HUES64 (cell line): ENCODE measurements at regions not wholly inside any gene's neighbourhood (a gene's known extent, or its start where the extent isn't known, plus 50 kb on each side); places are given as distances from the start of the nearest gene placed in this dataset.

Source experiments
- H3K27ac ChIP-seq: 2 replicates; pipeline ENCODE4 v1.7.0; 2013; ENCODE audit warnings: low read depth, low read length, inconsistent platforms
- H3K27me3 ChIP-seq: 2 replicates; pipeline ENCODE4 v1.6.1; 2013; ENCODE audit warnings: mild to moderate bottlenecking, low read length; ENCODE audit not compliant: insufficient read depth
- H3K36me3 ChIP-seq: 2 replicates; pipeline ENCODE4 v1.6.1; 2013; ENCODE audit warnings: mild to moderate bottlenecking, low read length; ENCODE audit not compliant: insufficient read depth
- H3K4me1 ChIP-seq: 2 replicates; pipeline ENCODE4 v1.6.1; 2013; ENCODE audit warnings: mild to moderate bottlenecking, low read length, moderate library complexity; ENCODE audit not compliant: insufficient read depth
- H3K4me3 ChIP-seq: 2 replicates; pipeline ENCODE4 v1.5.1; 2013; ENCODE audit warnings: mild to moderate bottlenecking, low read length, moderate library complexity
- H3K9ac ChIP-seq: 2 replicates; pipeline ENCODE4 v1.6.1; 2013; ENCODE audit warnings: mild to moderate bottlenecking, low read depth, low read length
- H3K9me3 ChIP-seq: 2 replicates; pipeline ENCODE4 v1.6.1; 2013; ENCODE audit warnings: low read depth, low read length; ENCODE audit not compliant: insufficient read depth
- WGBS: fragments of 150-250, 120-280 bp; methylation state at CpG from one replicate; pipeline ENCODE4 v1.1.7; 2013; ENCODE audit warnings: missing lambda C conversion rate; 5-methylcytosine and 5-hydroxymethylcytosine counted together

DNA sequence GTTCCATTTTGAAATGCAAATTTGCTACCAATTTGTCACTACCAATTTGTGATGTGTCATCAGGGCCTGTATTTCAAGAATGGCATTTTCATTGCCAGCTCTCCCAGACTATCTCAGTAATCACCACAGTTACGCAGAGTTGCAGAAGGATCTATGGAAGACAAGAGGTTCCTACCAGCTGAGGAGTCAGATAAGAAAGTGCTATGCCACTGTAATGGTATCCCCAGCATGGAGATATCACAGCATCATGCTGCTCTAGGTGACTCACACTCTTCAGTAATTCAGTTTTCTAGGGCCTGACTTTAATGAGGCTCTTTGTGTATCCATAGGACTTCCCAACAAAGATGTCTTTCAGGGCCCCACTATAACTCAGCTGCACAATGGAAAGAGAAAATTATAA lies 490.3 kb downstream of the ARHGEF28 start:
- Histone ChIP-seq H3K27ac (no peak overlapping the region), H3K9me3 (no peaks in the 10 kb centered on the region)

DNA sequence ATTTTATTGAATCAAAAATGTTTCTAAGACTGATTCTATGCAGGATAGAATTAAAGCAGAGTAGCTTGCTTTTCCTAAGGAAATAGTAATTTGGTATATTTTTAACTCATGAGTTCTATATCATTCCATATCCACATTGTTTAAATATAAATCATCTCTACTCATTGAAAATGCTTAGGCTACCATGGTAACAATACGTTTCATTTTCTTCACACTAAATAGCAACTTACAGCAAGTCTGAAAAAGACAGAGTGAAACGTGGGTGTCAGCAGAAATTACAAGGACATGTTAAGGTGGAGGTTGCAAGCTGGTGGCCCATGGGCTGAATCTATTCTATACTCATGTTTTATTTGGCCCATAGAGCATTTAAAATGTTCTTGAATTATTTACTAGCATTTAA lies 487.9 kb downstream of the ARHGEF28 start:
- H3K4me1 ChIP-seq, result no peaks in the 10 kb centered on the region
- no peaks in the 10 kb centered on the region for H3K36me3 ChIP-seq
- 100% methylated on average over 1 of the region's 2 CpGs for WGBS
- H3K27me3 ChIP-seq, result no peaks in the 10 kb centered on the region
- no peaks in the 10 kb centered on the region for H3K9me3 ChIP-seq
- H3K27ac ChIP-seq, result no peak overlapping the region
- no peak overlapping the region for H3K9ac ChIP-seq
- no peak overlapping the region for H3K4me3 ChIP-seq

More for the DNA sequence above, 490.3 kb downstream of the ARHGEF28 start:
- Histone ChIP-seq H3K4me3 (no peak overlapping the region), H3K27me3 (no peaks in the 10 kb centered on the region), H3K36me3 (no peaks in the 10 kb centered on the region), H3K9ac (no peak overlapping the region), H3K4me1 (no peaks in the 10 kb centered on the region)
- WGBS, result 100% methylated on average over 1 of the region's 1 CpG

GRCh38 chr5:74113196-74113540 lies 487.2 kb downstream of the ARHGEF28 start:
- H3K9ac ChIP-seq, result no peak overlapping the region
- no peaks in the 10 kb centered on the region for H3K36me3 ChIP-seq
- no peaks in the 10 kb centered on the region for H3K27me3 ChIP-seq
- no peak overlapping the region for H3K4me3 ChIP-seq
- WGBS, result 100% methylated on average over 1 of the region's 1 CpG
- no peak overlapping the region for H3K27ac ChIP-seq
- H3K9me3 ChIP-seq, result no peaks in the 10 kb centered on the region
- no peaks in the 10 kb centered on the region for H3K4me1 ChIP-seq

- 95% methylated on average over 3 of the region's 3 CpGs for WGBS
- H3K4me3 ChIP-seq, result no peak overlapping the region
- H3K27me3 ChIP-seq, result no peaks in the 10 kb centered on the region
- H3K36me3 ChIP-seq, result no peaks in the 10 kb centered on the region
- no peak overlapping the region for H3K9ac ChIP-seq
- H3K4me1 ChIP-seq, result no peaks in the 10 kb centered on the region
- H3K27ac ChIP-seq, result no peak overlapping the region
- H3K9me3 ChIP-seq, result no peaks in the 10 kb centered on the region
Measured at GRCh38 chr5:74112372-74113195, 486.6 kb downstream of the ARHGEF28 start.

GRCh38 chr5:74111764-74112163 lies 485.8 kb downstream of the ARHGEF28 start:
- Histone ChIP-seq H3K27ac (no peak overlapping the region), H3K9ac (no peak overlapping the region), H3K4me3 (no peak overlapping the region), H3K4me1 (no peaks in the 10 kb centered on the region), H3K9me3 (no peaks in the 10 kb centered on the region), H3K27me3 (no peaks in the 10 kb centered on the region), H3K36me3 (no peaks in the 10 kb centered on the region)
- no CpG with 5 or more reads among the region's 2 CpGs for WGBS

- Histone ChIP-seq H3K36me3 (no peaks in the 10 kb centered on the region), H3K9ac (no peak overlapping the region), H3K27ac (no peak overlapping the region), H3K4me1 (no peaks in the 10 kb centered on the region), H3K9me3 (no peaks in the 10 kb centered on the region), H3K4me3 (no peak overlapping the region), H3K27me3 (no peaks in the 10 kb centered on the region)
- WGBS, result 77% methylated on average over 4 of the region's 4 CpGs
Measured at GRCh38 chr5:74109344-74109743, 483.3 kb downstream of the ARHGEF28 start.

GRCh38 chr5:74107899-74108298 lies 481.9 kb downstream of the ARHGEF28 start:
- no peak overlapping the region for H3K27ac ChIP-seq
- no peaks in the 10 kb centered on the region for H3K27me3 ChIP-seq
- H3K9ac ChIP-seq, result no peak overlapping the region
- no peaks in the 10 kb centered on the region for H3K36me3 ChIP-seq
- no peaks in the 10 kb centered on the region for H3K4me1 ChIP-seq
- no peak overlapping the region for H3K4me3 ChIP-seq
- no peaks in the 10 kb centered on the region for H3K9me3 ChIP-seq

DNA sequence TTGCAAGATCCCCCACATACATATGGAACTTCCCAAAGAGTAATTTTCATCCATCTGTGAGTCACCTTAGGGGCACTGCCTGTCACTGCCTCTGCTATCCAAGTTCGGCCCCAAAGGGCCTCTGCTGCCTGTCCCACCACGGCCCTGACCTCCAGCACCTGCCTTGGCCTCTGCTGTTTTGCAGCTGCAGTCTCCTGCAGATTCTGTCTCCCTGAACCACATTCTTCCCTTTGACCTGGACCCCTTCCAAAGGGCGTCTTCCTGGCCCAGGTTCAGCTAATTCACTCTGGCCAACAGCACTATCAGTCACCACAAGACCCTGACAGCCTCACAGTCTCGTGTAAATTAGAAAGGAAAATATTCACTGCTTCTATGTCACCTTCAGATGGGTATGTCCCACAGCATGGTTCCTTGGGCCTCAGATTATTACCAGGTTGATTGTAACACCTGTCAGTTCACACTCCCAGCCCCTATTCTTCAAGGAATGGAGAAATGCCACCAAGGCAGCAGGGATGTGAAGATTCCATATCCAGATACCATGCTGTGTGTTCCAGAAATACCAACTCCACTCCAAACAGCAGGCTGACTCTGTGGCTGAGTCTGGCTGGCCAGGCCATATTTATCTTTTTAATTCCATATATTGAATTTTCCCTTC lies 479.3 kb downstream of the ARHGEF28 start:
- no peaks in the 10 kb centered on the region for H3K27me3 ChIP-seq
- H3K9me3 ChIP-seq, result peaks cover 2% of the 10 kb centered on the region; the same call in 1 of the 2 replicates
- no peak overlapping the region for H3K27ac ChIP-seq
- no peaks in the 10 kb centered on the region for H3K4me1 ChIP-seq
- WGBS, result 81% methylated on average over 4 of the region's 4 CpGs
- H3K36me3 ChIP-seq, result no peaks in the 10 kb centered on the region
- no peak overlapping the region for H3K9ac ChIP-seq
- H3K4me3 ChIP-seq, result no peak overlapping the region

DNA sequence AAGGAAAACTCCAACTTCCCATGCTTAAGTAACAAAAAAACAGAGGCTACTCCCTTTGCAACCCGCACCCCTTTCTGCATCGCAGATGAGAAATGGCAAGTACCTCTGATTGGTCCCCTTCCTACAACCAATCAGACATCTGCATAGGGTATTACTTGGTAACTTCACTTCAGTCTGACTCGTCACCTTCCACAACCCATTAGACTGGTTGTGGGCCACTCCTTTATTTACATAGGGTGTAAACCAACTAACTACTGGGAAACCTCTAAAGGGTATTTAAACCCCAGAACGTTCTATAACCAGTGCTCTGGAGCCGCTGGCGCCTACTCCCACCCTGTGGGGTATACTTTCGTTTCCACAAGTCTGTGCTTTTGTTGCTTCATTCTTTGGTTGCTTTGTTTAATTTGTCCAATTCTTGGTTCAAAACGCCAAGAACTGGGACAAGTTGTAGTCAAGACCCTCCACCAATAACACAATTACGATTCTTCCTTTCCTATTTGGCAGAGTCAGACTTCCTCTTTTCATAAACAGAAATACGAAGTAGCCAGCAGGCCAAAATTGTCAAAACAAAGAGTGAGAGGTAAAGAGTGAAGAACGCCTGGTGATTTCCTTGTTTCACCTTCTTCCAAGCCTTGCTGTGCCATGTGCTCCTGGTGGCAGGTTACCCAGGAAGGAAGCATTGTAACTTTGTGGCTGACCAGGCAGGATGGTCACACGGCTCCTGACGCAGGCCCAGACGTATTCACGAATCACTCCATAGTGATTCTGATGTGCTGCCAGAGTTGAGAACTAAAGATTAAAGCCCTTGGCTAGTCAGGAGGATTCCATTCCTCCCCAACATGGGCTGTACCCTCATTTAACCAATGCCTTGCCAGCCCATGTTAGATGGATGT lies 477.4 kb downstream of the ARHGEF28 start:
- Histone ChIP-seq H3K4me3 (no peak overlapping the region), H3K36me3 (no peaks in the 10 kb centered on the region), H3K27ac (no peak overlapping the region), H3K27me3 (no peaks in the 10 kb centered on the region), H3K9ac (no peak overlapping the region), H3K9me3 (peaks cover 10% of the 10 kb centered on the region; the same call in 1 of the 2 replicates), H3K4me1 (no peaks in the 10 kb centered on the region)
- 95% methylated on average over 15 of the region's 15 CpGs for WGBS

GRCh38 chr5:74100268-74100665 lies 474.3 kb downstream of the ARHGEF28 start:
- Histone ChIP-seq H3K36me3 (no peaks in the 10 kb centered on the region), H3K9me3 (peaks cover 10% of the 10 kb centered on the region; the same call in 1 of the 2 replicates), H3K4me3 (no peak overlapping the region), H3K27ac (no peak overlapping the region), H3K9ac (no peak overlapping the region), H3K4me1 (no peaks in the 10 kb centered on the region), H3K27me3 (no peaks in the 10 kb centered on the region)
- WGBS, result 98% methylated on average over 1 of the region's 1 CpG
